IPS-18c (cell line): ENCODE measurements at regions not wholly inside any gene's neighbourhood (a gene's known extent, or its start where the extent isn't known, plus 50 kb on each side); places are given as distances from the start of the nearest gene placed in this dataset.

Experiments used
- H3K4me3 ChIP-seq: 2 replicates; pipeline ENCODE4 v1.7.0; 2013; ENCODE audit warnings: low read depth, mild to moderate bottlenecking, low read length, moderate library complexity; ENCODE audit not compliant: insufficient read depth
- H3K9me3 ChIP-seq: one replicate; pipeline ENCODE4 v1.6.1; 2013; ENCODE audit warnings: mild to moderate bottlenecking, low read length, moderate library complexity; ENCODE audit not compliant: control insufficient read depth, insufficient read depth

- Histone ChIP-seq H3K4me3 (no peak overlapping the region), H3K9me3 (no peaks in the 10 kb centered on the region)
Measured at GRCh38 chr13:58235454-58235853, 603.9 kb downstream of the PCDH17 start.

GRCh38 chr13:58238972-58239773 lies 607.6 kb downstream of the PCDH17 start:
- Histone ChIP-seq H3K4me3 (no peak overlapping the region), H3K9me3 (no peaks in the 10 kb centered on the region)

- Histone ChIP-seq H3K4me3 (no peak overlapping the region), H3K9me3 (no peaks in the 10 kb centered on the region)
Measured at GRCh38 chr13:58239774-58240268, 608.3 kb downstream of the PCDH17 start.

GRCh38 chr13:58247080-58247479 lies 615.5 kb downstream of the PCDH17 start:
- Histone ChIP-seq H3K4me3 (no peak overlapping the region), H3K9me3 (no peaks in the 10 kb centered on the region)

GRCh38 chr13:58254943-58255342 lies 623.4 kb downstream of the PCDH17 start:
- no peaks in the 10 kb centered on the region for H3K9me3 ChIP-seq
- no peak overlapping the region for H3K4me3 ChIP-seq

GRCh38 chr13:58266271-58266670 lies 634.7 kb downstream of the PCDH17 start:
- Histone ChIP-seq H3K4me3 (no peak overlapping the region), H3K9me3 (no peaks in the 10 kb centered on the region)

GRCh38 chr13:58298556-58299135 lies 667.1 kb downstream of the PCDH17 start:
- Histone ChIP-seq H3K9me3 (no peaks in the 10 kb centered on the region), H3K4me3 (no peak overlapping the region)

GRCh38 chr13:58300224-58300623 lies 668.7 kb downstream of the PCDH17 start:
- H3K4me3 ChIP-seq = no peak overlapping the region

GRCh38 chr13:58300974-58301681 lies 669.6 kb downstream of the PCDH17 start:
- H3K4me3 ChIP-seq = no peak overlapping the region
- no peaks in the 10 kb centered on the region for H3K9me3 ChIP-seq

More at GRCh38 chr13:58300224-58300623, 668.7 kb downstream of the PCDH17 start:
- no peaks in the 10 kb centered on the region for H3K9me3 ChIP-seq

GRCh38 chr13:58302349-58302748 lies 670.8 kb downstream of the PCDH17 start:
- H3K4me3 ChIP-seq = no peak overlapping the region
- H3K9me3 ChIP-seq = no peaks in the 10 kb centered on the region

- Histone ChIP-seq H3K4me3 (no peak overlapping the region), H3K9me3 (no peaks in the 10 kb centered on the region)
Measured at GRCh38 chr13:58306062-58306461, 674.5 kb downstream of the PCDH17 start.

GRCh38 chr13:58313219-58313618 lies 681.7 kb downstream of the PCDH17 start:
- no peak overlapping the region for H3K4me3 ChIP-seq
- H3K9me3 ChIP-seq = no peaks in the 10 kb centered on the region

- Histone ChIP-seq H3K9me3 (no peaks in the 10 kb centered on the region), H3K4me3 (no peak overlapping the region)
Measured at GRCh38 chr13:58318495-58319167, 687.1 kb downstream of the PCDH17 start.

- Histone ChIP-seq H3K4me3 (no peak overlapping the region), H3K9me3 (no peaks in the 10 kb centered on the region)
Measured at GRCh38 chr13:58324161-58324560, 692.6 kb downstream of the PCDH17 start.

- Histone ChIP-seq H3K9me3 (no peaks in the 10 kb centered on the region), H3K4me3 (no peak overlapping the region)
Measured at GRCh38 chr13:58329746-58330145, 698.2 kb downstream of the PCDH17 start.

- Histone ChIP-seq H3K4me3 (no peak overlapping the region), H3K9me3 (no peaks in the 10 kb centered on the region)
Measured at GRCh38 chr13:58340895-58341294, 709.4 kb downstream of the PCDH17 start.

- H3K9me3 ChIP-seq = no peaks in the 10 kb centered on the region
- H3K4me3 ChIP-seq = no peak overlapping the region
Measured at GRCh38 chr13:58341318-58341717, 709.8 kb downstream of the PCDH17 start.
